ENCODE measurements at regions not wholly inside any gene's neighbourhood (a gene's known extent, or its start where the extent isn't known, plus 50 kb on each side); places are given as distances from the start of the nearest gene placed in this dataset.

DNA sequence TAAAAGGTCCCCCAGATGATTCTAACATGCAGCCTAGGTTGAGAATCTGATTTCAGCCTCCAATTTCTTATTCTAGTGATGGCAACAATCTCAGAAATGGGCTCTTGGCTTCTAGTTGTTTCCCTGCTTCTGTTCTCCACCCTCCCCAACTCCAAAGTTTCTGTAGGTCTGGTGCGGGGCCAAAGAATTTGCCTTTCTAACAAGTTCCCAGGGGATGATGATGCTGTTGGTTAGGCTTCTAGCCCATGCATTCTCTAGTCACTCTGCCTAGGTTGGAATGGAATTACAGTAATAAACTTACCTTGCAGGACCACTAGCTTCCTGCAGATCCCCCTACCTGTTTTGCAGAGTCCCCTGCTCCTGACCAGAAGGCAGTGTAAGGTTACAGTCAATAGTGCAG lies 103.2 kb upstream of the PPP2R3A start:
- WGBS, 2 donors, result 80 to 100% methylated on average over 1 of the region's 1 CpG
- H3K4me3 ChIP-seq, result no peak overlapping the region
- DNase-seq, result no peak
- intact Hi-C loops (cut with DNase I), result no loop called here
- no peaks in the 10 kb centered on the region for H3K36me3 ChIP-seq
- no peak for TF ChIP-seq POLR2A (IDR thresholded peaks at IDR 0.05)
- TF ChIP-seq, protein P1, sequence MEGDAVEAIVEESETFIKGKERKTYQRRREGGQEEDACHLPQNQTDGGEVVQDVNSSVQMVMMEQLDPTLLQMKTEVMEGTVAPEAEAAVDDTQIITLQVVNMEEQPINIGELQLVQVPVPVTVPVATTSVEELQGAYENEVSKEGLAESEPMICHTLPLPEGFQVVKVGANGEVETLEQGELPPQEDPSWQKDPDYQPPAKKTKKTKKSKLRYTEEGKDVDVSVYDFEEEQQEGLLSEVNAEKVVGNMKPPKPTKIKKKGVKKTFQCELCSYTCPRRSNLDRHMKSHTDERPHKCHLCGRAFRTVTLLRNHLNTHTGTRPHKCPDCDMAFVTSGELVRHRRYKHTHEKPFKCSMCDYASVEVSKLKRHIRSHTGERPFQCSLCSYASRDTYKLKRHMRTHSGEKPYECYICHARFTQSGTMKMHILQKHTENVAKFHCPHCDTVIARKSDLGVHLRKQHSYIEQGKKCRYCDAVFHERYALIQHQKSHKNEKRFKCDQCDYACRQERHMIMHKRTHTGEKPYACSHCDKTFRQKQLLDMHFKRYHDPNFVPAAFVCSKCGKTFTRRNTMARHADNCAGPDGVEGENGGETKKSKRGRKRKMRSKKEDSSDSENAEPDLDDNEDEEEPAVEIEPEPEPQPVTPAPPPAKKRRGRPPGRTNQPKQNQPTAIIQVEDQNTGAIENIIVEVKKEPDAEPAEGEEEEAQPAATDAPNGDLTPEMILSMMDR (IDR thresholded peaks at IDR 0.05), result no peak
- H3K27me3 ChIP-seq, result no peaks in the 10 kb centered on the region
- no peak overlapping the region for H3K27ac ChIP-seq
- H3K4me1 ChIP-seq, result no peaks in the 10 kb centered on the region
- no peaks in the 10 kb centered on the region for H3K9me3 ChIP-seq

DNA sequence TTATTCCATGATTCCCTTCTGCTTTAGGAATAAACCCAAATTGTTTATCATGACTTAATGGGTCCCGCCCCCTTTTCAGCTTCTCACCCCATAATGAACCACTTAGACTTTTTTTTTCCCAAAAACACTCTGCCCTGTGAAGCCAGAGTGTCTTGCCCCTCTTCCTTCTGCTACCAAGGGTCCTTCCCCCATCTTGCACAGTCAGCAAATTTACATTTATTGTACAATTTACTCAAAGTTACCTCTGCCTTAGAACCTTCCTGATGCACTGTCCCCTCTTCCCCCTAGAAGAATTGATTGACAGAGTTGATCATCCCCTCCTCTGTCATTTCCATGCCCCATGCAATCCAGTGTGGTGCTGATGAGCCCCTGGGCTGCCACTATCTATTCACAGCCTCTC lies 101.5 kb upstream of the PPP2R3A start:
- no peaks in the 10 kb centered on the region for H3K27me3 ChIP-seq

DNA sequence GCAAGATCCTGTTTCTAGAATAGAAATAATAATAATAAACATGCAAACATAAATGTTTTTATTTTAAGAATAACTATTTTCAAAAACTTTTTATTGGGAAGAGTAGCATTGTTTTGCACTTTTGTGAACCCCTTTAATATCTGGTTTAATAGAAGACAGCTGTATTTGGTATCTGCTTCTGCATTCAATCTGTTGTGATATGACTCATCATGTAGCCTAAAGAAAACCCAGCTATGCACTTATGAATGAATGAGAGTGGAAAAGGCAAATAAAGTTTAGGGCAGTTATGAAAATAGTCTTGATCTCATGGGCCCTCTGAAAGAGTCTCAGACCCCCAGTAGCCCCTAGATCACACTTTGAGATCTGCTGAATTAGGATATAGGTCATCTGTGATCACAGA lies 100.4 kb upstream of the PPP2R3A start:
- H3K9me3 ChIP-seq, result no peaks in the 10 kb centered on the region
- H3K4me1 ChIP-seq, result no peaks in the 10 kb centered on the region
- no peak for DNase-seq
- H3K4me3 ChIP-seq, result no peak overlapping the region
- H3K27me3 ChIP-seq, result no peaks in the 10 kb centered on the region
- no peak overlapping the region for H3K27ac ChIP-seq
- TF ChIP-seq, protein P1 (IDR thresholded peaks at IDR 0.05), result no peak
- TF ChIP-seq POLR2A (IDR thresholded peaks at IDR 0.05), result no peak
- intact Hi-C loops (cut with DNase I), result no loop called here
- no peaks in the 10 kb centered on the region for H3K36me3 ChIP-seq

More for the DNA sequence above, 101.5 kb upstream of the PPP2R3A start:
- H3K36me3 ChIP-seq, result no peaks in the 10 kb centered on the region
- no peak overlapping the region for H3K27ac ChIP-seq
- H3K4me3 ChIP-seq, result no peak overlapping the region
- intact Hi-C loops (cut with DNase I), result no loop called here
- no peaks in the 10 kb centered on the region for H3K9me3 ChIP-seq
- TF ChIP-seq, protein P1 (IDR thresholded peaks at IDR 0.05), result no peak
- TF ChIP-seq POLR2A (IDR thresholded peaks at IDR 0.05), result no peak
- H3K4me1 ChIP-seq, result no peaks in the 10 kb centered on the region
- WGBS, 2 donors, result 67 to 88% methylated on average over 1 of the region's 1 CpG
- DNase-seq, result no peak

- no peaks in the 10 kb centered on the region for H3K4me1 ChIP-seq
- H3K4me3 ChIP-seq, result no peak overlapping the region
- H3K36me3 ChIP-seq, result no peaks in the 10 kb centered on the region
- H3K9me3 ChIP-seq, result no peaks in the 10 kb centered on the region
- TF ChIP-seq, protein P1 (IDR thresholded peaks at IDR 0.05), result no peak
- no peak for TF ChIP-seq POLR2A (IDR thresholded peaks at IDR 0.05)
- DNase-seq, result no peak
- 57 to 93% methylated on average over 2 of the region's 2 CpGs for WGBS, 2 donors
- intact Hi-C loops (cut with DNase I), result no loop called here
- no peak overlapping the region for H3K27ac ChIP-seq
- no peaks in the 10 kb centered on the region for H3K27me3 ChIP-seq
Observed at GRCh38 chr3:135865553-135865952, 100.0 kb upstream of the PPP2R3A start.

- DNase-seq, result no peak
- no peak for TF ChIP-seq POLR2A (IDR thresholded peaks at IDR 0.05)
- TF ChIP-seq, protein P1 (IDR thresholded peaks at IDR 0.05), result no peak
- intact Hi-C loops (cut with DNase I), result no loop called here
Observed at GRCh38 chr3:135867911-135868310, 97.6 kb upstream of the PPP2R3A start.

More at GRCh38 chr3:135867911-135868310, 97.6 kb upstream of the PPP2R3A start:
- no peak overlapping the region for H3K4me3 ChIP-seq
- H3K36me3 ChIP-seq, result no peaks in the 10 kb centered on the region
- H3K27ac ChIP-seq, result no peak overlapping the region
- H3K27me3 ChIP-seq, result no peaks in the 10 kb centered on the region
- H3K4me1 ChIP-seq, result no peaks in the 10 kb centered on the region
- H3K9me3 ChIP-seq, result no peaks in the 10 kb centered on the region
- WGBS, 2 donors, result 70 to 89% methylated on average over 1 of the region's 1 CpG
